PC-3 (cell line): ENCODE measurements at regions not wholly inside any gene's neighbourhood (a gene's known extent, or its start where the extent isn't known, plus 50 kb on each side); places are given as distances from the start of the nearest gene placed in this dataset.

Source experiments
- ATAC-seq: fragments of 200-7000 bp; cut with Tn5 transposase; 2 replicates; pipeline ENCODE4 v1.9.1; 2020; ENCODE audit warnings: mild to moderate bottlenecking, moderate library complexity
- BruUV-seq: library from RNA; stranded (reverse); fragments of 400-500 nt; replicated peaks from 2 replicates; lab custom pipeline; 2021; lab: Mats Ljungman, UMichigan
- CTCF ChIA-PET: fragments of 300-600 bp; sonication (Branson Sonifier 250); formaldehyde crosslinking; loops from one replicate; lab custom pipeline; 2022; ENCODE audit warnings: antibody characterized with exemption; lab: Charles Lee
- POLR2A ChIA-PET: fragments of 300-600 bp; sonication (Branson Sonifier 250); formaldehyde crosslinking; loops from one replicate; lab custom pipeline; 2022; ENCODE audit warnings: antibody characterized with exemption; ENCODE audit not compliant: unreplicated experiment; lab: Charles Lee
- DNase-seq: peaks from one replicate; pipeline ENCODE4 v3.0.0-alpha.2; 2015
- H2AFZ ChIP-seq: fragments of 300-600 bp; sonication (generic); 2 replicates; pipeline ENCODE4 v1.6.0; 2016; ENCODE audit warnings: antibody characterized with exemption, low read length
- H3F3A ChIP-seq: fragments of 300-600 bp; sonication (generic); one replicate; pipeline ENCODE4 v1.6.0; 2017; ENCODE audit warnings: antibody characterized with exemption, low read length, control low read depth, mild to moderate bottlenecking; ENCODE audit not compliant: unreplicated experiment
- H3K27ac ChIP-seq: fragments of 300-600 bp; sonication (generic); 2 replicates; pipeline ENCODE4 v1.5.1; 2016; ENCODE audit warnings: mild to moderate bottlenecking, low read length
- H3K27me3 ChIP-seq: fragments of 300-600 bp; sonication (generic); 2 replicates; pipeline ENCODE4 v1.6.1; 2016; ENCODE audit warnings: low read length, mixed read lengths
- H3K36me3 ChIP-seq: fragments of 300-600 bp; sonication (generic); 2 replicates; pipeline ENCODE4 v1.6.1; 2016; ENCODE audit warnings: low read depth, mixed run types, low read length, mixed read lengths
- H3K4me1 ChIP-seq: fragments of 300-600 bp; sonication (generic); 2 replicates; pipeline ENCODE4 v1.5.1; 2016; ENCODE audit warnings: low read length; ENCODE audit not compliant: insufficient read depth
- H3K4me2 ChIP-seq: fragments of 300-600 bp; sonication (generic); 2 replicates; pipeline ENCODE4 v1.6.0; 2016; ENCODE audit warnings: low read length
- H3K4me3 ChIP-seq: fragments of 300-600 bp; sonication (generic); 2 replicates; pipeline ENCODE4 v1.5.1; 2016; ENCODE audit warnings: mild to moderate bottlenecking, low read length, mixed read lengths
- H3K79me2 ChIP-seq: fragments of 300-600 bp; sonication (generic); 2 replicates; pipeline ENCODE4 v1.6.1; 2017; ENCODE audit warnings: low read length, mixed read lengths
- H3K9ac ChIP-seq: fragments of 300-600 bp; sonication (generic); 2 replicates; pipeline ENCODE4 v1.6.0; 2016; ENCODE audit warnings: mild to moderate bottlenecking, low read length
- H3K9me2 ChIP-seq: fragments of 300-600 bp; sonication (generic); replicated peaks from 2 replicates; pipeline ENCODE4 v1.6.1; 2016; ENCODE audit warnings: mixed run types, low read length, mixed read lengths
- H3K9me3 ChIP-seq: fragments of 300-600 bp; sonication (generic); 2 replicates; pipeline ENCODE4 v1.6.1; 2016; ENCODE audit warnings: low read length, mixed read lengths
- H4K20me1 ChIP-seq: fragments of 300-600 bp; sonication (generic); 2 replicates; pipeline ENCODE4 v1.6.1; 2016; ENCODE audit warnings: low read length, mixed read lengths
- CTCF ChIP-seq: fragments of 300-600 bp; sonication (generic); conservative IDR thresholded peaks from 2 replicates; pipeline ENCODE4 v1.5.1; 2017; ENCODE audit warnings: antibody characterized with exemption, low read depth, mild to moderate bottlenecking, low read length
- EZH2 ChIP-seq: fragments of 300-600 bp; sonication (generic); IDR thresholded peaks from one replicate; pipeline ENCODE4 v1.6.1; 2017; ENCODE audit warnings: antibody characterized with exemption, mild to moderate bottlenecking, low read length; ENCODE audit not compliant: unreplicated experiment
- EZH2phosphoT487 ChIP-seq: fragments of 300-600 bp; sonication (generic); IDR thresholded peaks from 2 replicates; pipeline ENCODE4 v1.6.1; 2018; ENCODE audit warnings: mild to moderate bottlenecking, antibody characterized with exemption, low read length, borderline replicate concordance
- intact Hi-C: fragments of 100-400 bp; cut with micrococcal nuclease; formaldehyde crosslinking; loops from 2 replicates; pipeline ENCODE4 v1.9.0; 2023

- Histone ChIP-seq H3K9me3 (no peaks in the 10 kb centered on the region), H3K4me1 (no peaks in the 10 kb centered on the region), H3K9ac (no peak overlapping the region), H3K27me3 (no peaks in the 10 kb centered on the region), H4K20me1 (no peaks in the 10 kb centered on the region), H3K79me2 (no peaks in the 10 kb centered on the region), H3K4me3 (no peak overlapping the region), H3K27ac (no peak overlapping the region), H3K36me3 (no peaks in the 10 kb centered on the region), H3K9me2 (no peaks in the 10 kb centered on the region), H2AFZ (no peak overlapping the region), H3K4me2 (no peak overlapping the region), H3F3A (no peaks in the 10 kb centered on the region)
- intact Hi-C loops = no loop called here
- DNase-seq (no peak), ATAC-seq (no peak)
- CTCF ChIA-PET = no interaction called here
- no peak for TF ChIP-seq EZH2
- POLR2A ChIA-PET = no interaction called here
- no TSS peak for BruUV-seq
These were observed 141.6 kb downstream of the CD24 start for GRCh38 chr6:106832766-106833510.

- TF ChIP-seq EZH2 (no peak), EZH2phosphoT487 (no peak), CTCF (no peak)
- Histone ChIP-seq H3K4me2 (no peak overlapping the region), H3K27ac (no peak overlapping the region), H3K9me3 (no peaks in the 10 kb centered on the region), H3K4me1 (no peaks in the 10 kb centered on the region), H2AFZ (no peak overlapping the region), H3K27me3 (no peaks in the 10 kb centered on the region), H3K79me2 (no peaks in the 10 kb centered on the region), H3K9ac (no peak overlapping the region), H3K9me2 (no peaks in the 10 kb centered on the region), H3K36me3 (no peaks in the 10 kb centered on the region), H3K4me3 (no peak overlapping the region), H3F3A (no peaks in the 10 kb centered on the region), H4K20me1 (no peaks in the 10 kb centered on the region)
- no TSS peak for BruUV-seq
- DNase-seq (no peak), ATAC-seq (no peak)
- ChIA-PET POLR2A (no interaction called here), CTCF (no interaction called here)
- intact Hi-C loops = no loop called here
These were observed 143.6 kb downstream of the CD24 start for GRCh38 chr6:106830930-106831329.

GRCh38 chr6:106829451-106829850, 145.1 kb downstream of the CD24 start:
- no peak for TF ChIP-seq EZH2phosphoT487
- no peak for TF ChIP-seq CTCF
- TF ChIP-seq EZH2 = no peak
- Histone ChIP-seq H3K27ac (no peak overlapping the region), H3K79me2 (no peaks in the 10 kb centered on the region), H3K36me3 (no peaks in the 10 kb centered on the region), H3K4me2 (no peak overlapping the region), H3K9ac (no peak overlapping the region), H3K4me1 (no peaks in the 10 kb centered on the region), H3K9me2 (no peaks in the 10 kb centered on the region), H4K20me1 (no peaks in the 10 kb centered on the region), H3K9me3 (no peaks in the 10 kb centered on the region), H3K27me3 (no peaks in the 10 kb centered on the region), H3K4me3 (no peak overlapping the region), H3F3A (no peaks in the 10 kb centered on the region), H2AFZ (no peak overlapping the region)
- no TSS peak for BruUV-seq
- CTCF ChIA-PET = no interaction called here
- DNase-seq = no peak
- ATAC-seq = no peak
- POLR2A ChIA-PET = no interaction called here
- intact Hi-C loops = no loop called here
